HG02938 (cell line): ENCODE measurements at regions not wholly inside any gene's neighbourhood (a gene's known extent, or its start where the extent isn't known, plus 50 kb on each side); places are given as distances from the start of the nearest gene placed in this dataset.
"Not testable (repeated sequence)": the region's sequence is repeated elsewhere in the genome, so short reads cannot be mapped to it uniquely, and the experiment has no call there.

ENCODE experiments used
- ATAC-seq: cut with Tn5 transposase; IDR thresholded peaks from one replicate; pipeline ENCODE4 v1.9.1; 2021; ENCODE audit warnings: mild to moderate bottlenecking, moderate library complexity; ENCODE audit not compliant: unreplicated experiment

GRCh38 chr15:59791755-59792154, 102.6 kb upstream of the BNIP2 start:
- no peak for ATAC-seq

GRCh38 chr15:59791079-59791478, 102.0 kb upstream of the BNIP2 start:
- no peak for ATAC-seq

GRCh38 chr15:59786466-59786865, 97.3 kb upstream of the BNIP2 start:
- not testable (repeated sequence) for ATAC-seq

GRCh38 chr15:59785981-59786380, 96.9 kb upstream of the BNIP2 start:
- not testable (repeated sequence) for ATAC-seq

GRCh38 chr15:59783774-59784520, 94.8 kb upstream of the BNIP2 start:
- not testable (repeated sequence) for ATAC-seq

- no peak for ATAC-seq
These were observed 90.0 kb upstream of the BNIP2 start for GRCh38 chr15:59779110-59779509.

- no peak for ATAC-seq
These were observed 75.7 kb upstream of the BNIP2 start for GRCh38 chr15:59764775-59765174.

GRCh38 chr15:59762558-59762957, 73.4 kb upstream of the BNIP2 start:
- ATAC-seq: no peak

GRCh38 chr15:59760256-59760655, 71.1 kb upstream of the BNIP2 start:
- not testable (repeated sequence) for ATAC-seq

- no peak for ATAC-seq
These were observed 62.7 kb upstream of the BNIP2 start for GRCh38 chr15:59751552-59752413.

GRCh38 chr15:59746777-59747176, 57.7 kb upstream of the BNIP2 start:
- ATAC-seq: no peak

GRCh38 chr15:59741274-59741906, 52.3 kb upstream of the BNIP2 start:
- no peak for ATAC-seq

- no peak for ATAC-seq
These were observed 50.6 kb upstream of the BNIP2 start for GRCh38 chr15:59739557-59740186.
